ENCODE measurements at regions not wholly inside any gene's neighbourhood (a gene's known extent, or its start where the extent isn't known, plus 50 kb on each side); places are given as distances from the start of the nearest gene placed in this dataset.

DNA sequence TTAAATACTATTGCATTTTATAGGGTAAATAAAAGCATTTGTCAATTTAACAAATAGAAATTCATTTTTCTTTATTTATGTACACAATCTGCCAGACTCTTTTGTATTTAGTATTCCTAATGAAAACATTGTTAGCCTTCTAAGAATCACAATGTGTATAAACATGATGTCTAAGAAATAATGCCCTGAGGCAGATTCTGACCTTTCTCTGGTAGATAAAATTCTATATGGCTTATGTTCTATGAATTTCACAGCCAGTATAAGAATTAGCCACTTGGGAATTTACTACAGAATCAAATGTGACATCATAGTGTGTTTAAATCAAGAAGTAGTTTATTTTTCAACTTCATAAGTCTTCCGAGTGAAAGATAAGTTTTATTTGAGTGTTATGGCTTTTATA is 457.4 kb downstream of the ZIC1 start:
- DNase-seq, result no peak

GRCh38 chr3:147872568-147872967 is 463.4 kb downstream of the ZIC1 start:
- DNase-seq, result no peak

DNA sequence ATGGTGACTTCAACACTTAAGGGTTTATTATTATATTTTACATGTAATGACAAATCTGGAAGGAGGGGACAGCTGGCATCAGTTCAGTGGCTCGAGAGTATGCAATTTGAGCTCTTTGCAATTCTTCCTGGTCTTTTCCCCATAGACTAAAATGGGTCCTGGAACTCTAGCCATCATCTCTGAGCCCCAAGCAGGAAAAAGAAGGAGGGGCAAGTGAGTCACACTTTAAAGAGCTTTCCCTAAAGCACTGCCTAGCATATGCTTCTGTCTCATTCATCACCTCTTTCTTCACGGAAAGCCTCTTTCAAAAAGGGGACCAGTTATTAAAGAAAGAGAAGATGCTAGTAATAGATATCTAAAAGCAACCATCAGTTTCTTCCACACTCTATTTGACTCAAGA is 466.3 kb downstream of the ZIC1 start:
- no peak for DNase-seq

- DNase-seq, result no peak
These were observed 472.8 kb downstream of the ZIC1 start for GRCh38 chr3:147881933-147882332.

- DNase-seq, result no peak
These were observed 477.7 kb downstream of the ZIC1 start for GRCh38 chr3:147886879-147887278.

DNA sequence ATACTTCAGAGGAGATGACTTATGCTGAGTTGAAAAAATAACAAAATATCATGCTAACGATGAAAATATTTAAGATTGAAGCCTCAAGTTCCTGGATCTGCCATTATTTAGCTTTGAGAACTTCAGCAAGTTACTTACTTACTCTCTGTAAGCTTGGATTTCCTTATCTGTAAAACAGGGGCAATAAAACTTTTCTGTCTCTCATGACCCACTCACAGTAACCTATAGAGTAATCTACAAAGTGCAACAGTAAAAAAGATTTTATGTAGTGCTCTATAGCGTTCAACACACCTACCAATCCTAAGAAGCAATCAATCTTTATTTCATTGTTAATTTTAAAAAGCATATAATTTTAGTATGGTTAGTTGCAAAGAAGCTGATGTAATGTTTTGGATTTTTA is 478.6 kb downstream of the ZIC1 start:
- DNase-seq, result no peak

DNA sequence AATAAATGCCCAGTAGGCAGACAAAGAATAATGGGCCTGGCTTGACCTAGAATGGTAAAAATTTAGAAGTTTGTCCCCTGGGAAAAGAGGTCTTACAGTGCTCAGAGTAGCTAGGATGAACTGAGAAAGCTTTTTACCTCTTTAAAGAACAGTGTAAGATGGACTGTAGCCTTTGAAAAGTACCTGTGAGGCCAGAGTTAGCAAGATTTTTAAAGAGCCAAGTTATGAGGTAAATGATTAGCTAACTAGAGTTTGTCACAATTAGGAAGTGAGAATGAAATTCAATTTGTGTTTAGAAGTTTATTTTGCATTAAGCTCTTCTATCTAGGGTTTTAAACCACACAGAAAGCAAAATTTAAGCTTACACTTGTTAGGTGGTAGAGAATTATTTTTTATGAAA is 480.9 kb downstream of the ZIC1 start:
- DNase-seq, result no peak

- DNase-seq, result no peak
These were observed 486.3 kb downstream of the ZIC1 start for GRCh38 chr3:147895509-147895908.

- no peak for DNase-seq
These were observed 491.7 kb downstream of the ZIC1 start for GRCh38 chr3:147900851-147901250.

DNA sequence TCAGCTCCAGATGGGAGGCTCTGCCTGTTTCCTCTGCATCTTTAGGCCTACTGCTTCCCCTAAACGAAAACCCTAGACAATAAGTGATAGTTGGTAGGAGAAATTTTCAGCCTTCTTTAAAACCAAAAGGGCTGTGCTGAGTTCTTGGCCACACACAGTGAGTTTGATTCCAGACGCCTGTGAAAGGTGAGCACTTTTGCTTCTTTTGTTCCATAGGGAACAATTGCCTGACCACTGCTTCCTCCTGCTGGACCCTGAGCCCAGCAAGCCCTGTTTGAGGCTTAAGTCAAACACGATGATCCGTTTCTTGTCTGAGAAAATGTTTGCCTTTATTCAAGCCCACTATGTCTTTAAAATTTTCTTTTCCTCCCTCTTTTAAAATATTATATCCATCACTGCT is 493.9 kb downstream of the ZIC1 start:
- DNase-seq, result no peak

DNA sequence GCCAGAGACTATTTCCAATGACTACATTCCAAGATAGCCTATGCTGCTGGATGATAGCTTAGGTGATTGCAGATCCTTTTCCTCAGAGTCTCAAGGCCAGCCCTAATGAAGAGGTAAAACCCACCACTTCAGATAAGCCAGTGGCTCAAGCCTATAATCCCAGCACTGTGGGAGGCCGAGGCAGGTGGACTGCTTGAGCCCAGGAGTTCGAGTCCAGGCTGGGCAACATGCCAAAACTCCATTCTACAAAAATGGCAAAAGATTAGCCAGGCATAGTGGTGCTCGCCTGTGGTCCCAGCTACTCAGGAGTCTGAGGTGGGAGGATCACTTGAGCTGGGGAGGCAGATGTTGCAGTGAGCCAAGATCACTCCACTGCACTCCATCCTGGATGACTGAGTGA is 495.3 kb downstream of the ZIC1 start:
- no peak for DNase-seq

GRCh38 chr3:147906285-147906684 is 497.1 kb downstream of the ZIC1 start:
- no peak for DNase-seq

- no peak for DNase-seq
These were observed 505.4 kb downstream of the ZIC1 start for GRCh38 chr3:147914532-147914931.

DNA sequence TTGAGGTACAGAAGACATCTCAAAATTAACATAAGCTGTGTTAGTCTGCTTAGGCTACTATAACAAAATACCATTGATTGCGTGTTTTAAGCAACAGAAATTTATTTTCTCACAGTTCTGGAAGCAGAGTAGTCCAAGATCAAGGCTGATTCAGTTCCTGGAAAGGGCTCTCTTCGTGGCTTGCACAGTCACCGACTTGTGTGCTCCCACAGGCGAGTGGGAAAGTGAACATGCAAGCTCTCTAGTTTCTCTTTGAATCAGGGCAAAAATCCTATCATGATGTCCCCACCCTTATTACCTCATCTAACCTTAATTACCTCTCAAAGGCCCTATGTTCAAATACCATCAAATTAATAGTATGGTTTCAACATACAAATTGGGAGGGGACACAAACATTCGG is 505.9 kb downstream of the ZIC1 start:
- DNase-seq, result no peak

DNA sequence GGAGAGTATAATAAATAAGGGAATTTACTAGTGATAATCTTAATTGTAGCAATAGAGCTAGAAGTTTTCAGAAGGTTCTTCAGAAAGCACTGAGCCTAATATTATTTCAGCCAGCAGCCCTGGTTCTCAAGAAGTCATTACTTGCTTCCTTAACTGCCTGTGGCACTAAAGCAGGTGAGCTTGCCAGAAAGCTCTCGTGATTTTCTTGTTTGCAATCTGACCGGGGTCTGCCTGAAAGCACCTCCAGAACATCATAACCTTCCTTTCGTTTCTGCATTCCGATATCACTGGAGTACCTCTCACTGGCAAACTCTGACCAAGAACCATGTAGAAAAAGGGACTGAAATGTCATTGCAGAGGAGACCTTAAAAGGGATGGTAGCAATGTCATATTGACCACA is 510.3 kb downstream of the ZIC1 start:
- no peak for DNase-seq

DNA sequence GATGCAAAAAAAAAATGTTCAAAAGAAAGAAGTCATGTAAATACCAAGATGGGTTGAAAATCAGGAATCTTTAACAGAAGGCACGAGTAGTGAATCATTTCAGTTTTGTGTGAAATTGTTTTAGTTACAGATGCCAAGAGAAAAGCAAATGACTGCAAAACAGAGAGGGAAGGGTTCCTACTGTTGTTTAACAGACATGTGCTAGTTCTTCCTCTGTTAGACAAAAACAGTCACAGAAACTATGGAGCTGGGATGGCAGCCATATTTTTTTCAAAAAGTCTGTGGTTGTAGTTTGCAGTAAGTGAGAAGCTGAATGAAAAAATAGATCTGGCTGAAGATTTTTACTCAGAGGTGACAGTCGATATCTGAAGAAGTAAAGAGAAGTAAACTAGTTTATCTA is 511.9 kb downstream of the ZIC1 start:
- no peak for DNase-seq

DNA sequence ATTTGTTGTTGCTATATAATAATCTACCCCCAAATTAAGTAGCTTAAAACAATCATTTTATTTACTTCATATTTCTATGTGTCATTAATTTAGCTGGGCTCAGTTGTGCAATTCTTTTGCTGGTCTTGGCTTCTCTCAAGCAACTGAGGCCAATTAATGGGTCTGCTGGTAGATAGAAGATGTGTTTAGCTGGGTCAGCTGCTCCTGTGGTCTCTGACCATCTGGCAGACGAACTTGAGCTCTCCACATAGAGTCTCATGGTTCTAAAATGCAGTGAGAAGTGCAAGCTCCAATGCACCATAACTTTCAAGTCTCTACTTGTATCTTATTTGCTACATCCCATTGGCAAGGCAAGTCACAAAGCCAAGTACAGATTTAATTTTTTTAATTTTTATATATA is 515.6 kb downstream of the ZIC1 start:
- DNase-seq, result no peak

GRCh38 chr3:147925272-147925671 is 516.1 kb downstream of the ZIC1 start:
- DNase-seq, result no peak

DNA sequence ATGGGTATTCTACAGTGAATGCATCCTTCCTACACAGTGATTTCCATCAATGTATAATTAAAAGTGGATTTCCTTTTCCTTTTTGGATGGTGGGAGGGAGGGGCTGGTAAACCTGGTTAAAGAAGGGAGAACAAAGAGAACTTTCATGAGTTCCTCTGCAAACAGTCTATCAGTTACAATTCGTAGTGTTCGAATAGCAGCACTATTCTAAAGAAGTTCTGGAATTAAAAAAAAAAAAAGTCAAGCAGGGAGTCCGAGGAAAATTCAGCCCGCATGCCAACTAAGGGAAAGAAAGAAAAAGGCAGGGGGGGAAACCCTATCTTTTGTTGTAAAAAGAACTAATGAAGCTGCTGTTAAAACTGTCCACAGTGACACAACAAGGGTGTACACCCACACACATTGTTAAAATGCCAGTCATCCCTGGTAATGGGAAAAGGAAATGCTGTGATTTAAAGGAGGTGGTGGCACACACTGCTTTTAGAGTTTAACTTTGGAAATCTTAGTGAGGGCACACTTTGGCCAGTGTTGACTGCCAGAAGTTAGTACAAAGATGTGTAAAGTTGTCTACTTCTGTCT is 521.2 kb downstream of the ZIC1 start:
- no peak for DNase-seq

GRCh38 chr3:147934451-147935180 is 525.5 kb downstream of the ZIC1 start:
- no peak for DNase-seq

DNA sequence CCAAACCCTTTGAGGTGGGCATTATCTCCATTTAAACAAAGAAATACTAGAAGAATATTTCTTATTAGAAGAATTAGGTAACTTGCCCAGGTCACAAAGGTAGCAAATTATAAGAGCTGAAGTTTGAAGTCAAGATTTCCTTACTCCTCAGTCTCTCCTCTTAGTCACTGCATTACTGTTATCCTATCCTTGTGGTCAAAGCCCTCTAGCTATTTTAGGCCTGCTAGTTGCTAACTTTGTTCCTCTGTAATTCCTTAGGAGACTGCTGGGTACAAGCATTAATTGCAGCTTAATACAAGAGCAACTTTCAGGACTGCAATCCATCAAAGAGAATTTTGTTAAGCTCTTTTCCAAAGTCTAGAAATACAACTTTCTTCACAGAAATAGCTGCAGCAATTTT is 528.2 kb downstream of the ZIC1 start:
- no peak for DNase-seq

DNA sequence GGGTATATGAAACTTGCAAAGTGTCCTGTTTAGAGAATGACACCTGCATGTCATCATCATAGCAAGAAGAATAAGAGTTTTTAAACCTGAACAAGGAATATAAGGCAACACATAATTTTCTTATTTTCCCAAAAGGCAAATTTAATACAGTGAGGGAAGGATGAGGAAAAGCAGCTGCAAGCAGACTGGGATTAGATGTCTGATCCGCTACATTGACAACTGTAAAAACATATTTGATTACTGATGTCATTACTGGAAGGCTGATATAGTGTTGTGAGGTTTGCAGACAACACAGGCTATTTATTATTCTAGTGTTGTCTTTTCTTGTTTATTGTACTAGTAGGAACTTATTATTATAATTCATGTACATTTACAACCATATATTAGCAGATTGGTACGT is 528.7 kb downstream of the ZIC1 start:
- DNase-seq, result no peak

DNA sequence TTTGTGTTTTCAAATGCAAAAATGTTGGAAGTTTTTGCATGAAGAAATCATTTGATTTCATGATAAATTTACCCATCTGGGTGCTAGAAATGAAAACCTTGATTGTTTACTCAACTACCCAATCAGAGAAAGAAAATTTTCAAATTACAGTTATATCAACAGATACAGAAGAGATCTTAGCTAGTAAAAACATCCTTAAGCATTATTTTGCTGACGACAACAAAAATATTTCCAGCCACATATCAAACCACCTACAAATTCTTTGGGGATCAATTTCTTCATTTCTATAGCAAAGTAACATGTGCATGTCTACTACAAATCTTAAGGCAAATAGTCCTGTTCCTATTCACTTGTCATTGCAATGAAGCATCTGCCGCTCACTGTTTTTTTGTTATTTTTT is 530.3 kb downstream of the ZIC1 start:
- DNase-seq, result no peak

- no peak for DNase-seq
These were observed 530.7 kb downstream of the ZIC1 start for GRCh38 chr3:147939839-147940238.
